ENCODE measurements at regions not wholly inside any gene's neighbourhood (a gene's known extent, or its start where the extent isn't known, plus 50 kb on each side); places are given as distances from the start of the nearest gene placed in this dataset.
"Not testable (repeated sequence)": the region's sequence is repeated elsewhere in the genome, so short reads cannot be mapped to it uniquely, and the experiment has no call there.

DNA sequence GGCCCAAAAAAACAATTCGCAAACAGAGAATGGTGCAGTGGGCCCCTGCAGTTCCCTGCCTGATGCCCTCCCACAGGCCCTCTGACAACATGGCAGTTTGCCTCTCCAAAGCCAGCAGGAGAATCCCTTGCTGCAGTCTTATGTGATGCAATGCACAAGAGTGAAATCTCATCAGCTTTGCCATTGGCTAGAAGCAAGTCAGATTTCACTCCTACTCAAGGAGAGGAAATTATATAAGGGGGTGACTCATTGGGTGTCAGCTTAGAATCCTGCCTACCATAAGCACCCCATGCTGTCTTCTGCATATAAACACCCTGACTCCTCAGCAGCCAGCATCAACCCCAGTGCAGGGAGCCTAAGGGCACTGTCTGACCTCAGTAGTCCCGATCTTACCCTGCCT, 157.3 kb upstream of the LDB2 start:
- DNase-seq, result no peak

DNA sequence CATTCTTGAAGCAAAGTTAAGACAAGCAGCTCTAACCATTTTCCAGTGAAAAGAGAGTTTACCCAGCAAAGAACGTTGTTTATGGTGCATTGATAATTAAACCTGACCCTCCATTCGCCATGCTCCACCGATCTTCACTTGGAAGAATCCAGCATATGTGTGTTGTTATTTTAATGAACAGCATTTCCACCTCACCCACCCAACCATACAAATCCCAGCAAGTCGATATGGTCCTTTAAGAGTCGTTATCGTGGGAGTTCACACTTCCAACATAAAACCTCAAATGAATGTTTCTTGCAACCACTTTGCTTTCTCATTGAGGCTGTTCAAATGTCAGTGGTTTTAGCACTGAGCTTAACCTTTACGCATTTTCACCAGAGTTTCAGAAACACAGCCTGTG, 147.4 kb upstream of the LDB2 start:
- DNase-seq, result no peak

DNA sequence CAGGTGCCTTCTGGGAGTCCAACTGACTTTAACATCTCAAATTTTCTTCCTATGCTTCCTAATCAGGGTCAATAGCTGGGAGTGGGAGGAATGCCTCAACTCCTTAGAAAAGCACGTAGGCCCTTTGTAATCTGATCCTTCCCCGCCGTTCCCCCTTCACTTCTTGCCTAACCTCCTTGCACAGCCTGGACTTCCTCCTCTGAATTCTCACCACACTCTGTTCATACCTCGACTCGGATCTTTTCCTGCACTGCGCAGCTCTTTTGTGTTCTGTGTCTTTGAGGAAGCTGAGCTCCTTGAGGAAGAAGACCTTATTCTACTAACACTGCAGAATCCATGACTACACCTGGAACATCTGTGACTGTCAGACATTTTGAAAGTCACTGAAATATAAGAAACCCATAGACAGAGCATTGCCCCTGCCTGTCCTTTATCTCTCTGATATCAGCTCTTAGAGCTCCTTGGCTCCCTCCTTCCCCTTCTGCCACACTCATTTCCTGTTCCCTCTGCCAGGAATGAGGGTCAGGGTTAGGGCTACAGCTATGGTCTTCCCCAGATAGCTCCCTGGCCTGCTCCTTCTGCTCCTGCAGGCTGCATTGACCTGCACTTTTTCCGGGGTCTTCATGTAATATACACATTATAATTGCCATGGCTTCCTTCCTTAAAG, 140.2 kb upstream of the LDB2 start:
- no peak for DNase-seq

DNA sequence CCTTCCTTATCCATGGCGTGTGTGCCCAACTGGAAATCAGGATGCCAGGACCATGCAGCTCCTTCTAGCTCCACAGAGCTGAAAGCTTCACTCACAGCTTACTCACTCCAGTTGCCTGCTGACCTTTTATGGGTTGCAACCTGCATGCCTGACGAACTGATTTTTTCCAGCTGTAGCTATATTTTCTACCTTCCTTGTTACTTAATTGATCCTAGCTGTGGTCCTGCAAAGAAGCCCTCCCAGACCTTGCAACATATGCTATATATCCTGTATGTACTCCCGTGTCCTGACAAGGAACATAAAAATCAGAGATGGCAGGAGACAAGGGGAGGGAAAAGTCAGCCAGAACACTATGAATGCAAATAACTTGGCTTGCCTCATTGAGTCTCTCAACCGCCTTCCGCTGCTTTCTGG, 135.3 kb upstream of the LDB2 start:
- no peak for DNase-seq

DNA sequence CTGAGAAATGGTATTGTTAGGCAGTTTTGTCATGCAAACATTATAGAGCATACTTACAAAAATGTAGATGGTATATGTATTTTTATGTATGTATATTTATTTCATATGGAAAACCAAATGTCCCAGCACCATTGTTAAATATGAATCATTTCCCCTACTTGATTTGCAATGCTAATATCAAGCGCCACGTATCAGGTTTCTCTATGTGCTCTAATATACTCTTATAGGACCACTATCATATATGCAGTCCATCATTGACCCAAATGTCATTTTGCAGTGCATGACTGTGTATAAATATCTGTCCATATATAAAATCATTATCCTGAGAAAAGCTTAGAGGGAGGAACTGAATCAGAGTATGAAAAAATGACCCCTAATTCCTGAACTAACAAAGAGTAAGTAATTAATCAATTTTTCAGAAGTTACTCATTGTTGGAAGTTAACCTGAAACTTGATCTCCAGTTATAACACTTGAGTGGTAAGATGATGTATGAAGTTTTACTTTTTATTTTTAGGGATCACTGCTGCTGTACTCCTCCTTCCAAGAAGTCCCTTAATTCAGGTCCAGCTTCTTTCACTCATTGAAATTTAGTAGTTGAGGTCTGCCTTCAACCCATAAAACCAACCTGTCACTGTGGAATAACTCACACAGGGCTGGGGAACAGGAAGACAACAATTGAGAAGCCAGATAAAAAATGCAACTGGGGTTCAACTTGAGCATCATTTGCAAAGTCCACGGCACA, 134.8 kb upstream of the LDB2 start:
- no peak for DNase-seq

DNA sequence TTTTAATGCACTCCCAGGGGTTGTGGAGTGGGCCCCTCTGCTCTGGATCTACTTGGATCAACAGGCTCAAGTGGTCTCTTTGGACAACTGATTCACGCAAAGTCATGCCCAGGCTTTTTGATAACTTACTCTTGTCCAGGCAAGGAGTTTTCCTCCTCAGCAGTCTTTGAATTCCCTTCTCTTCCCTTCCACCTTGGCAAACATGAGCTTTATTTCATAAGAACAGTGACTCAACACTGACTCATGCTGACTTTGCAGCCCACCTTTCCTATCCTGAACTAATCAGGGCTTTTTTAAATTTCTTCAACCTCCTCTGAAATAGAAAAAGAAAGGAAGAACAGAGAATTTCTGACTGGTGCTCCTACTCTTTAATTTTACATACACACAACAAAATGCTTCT, 132.1 kb upstream of the LDB2 start:
- DNase-seq, result no peak

DNA sequence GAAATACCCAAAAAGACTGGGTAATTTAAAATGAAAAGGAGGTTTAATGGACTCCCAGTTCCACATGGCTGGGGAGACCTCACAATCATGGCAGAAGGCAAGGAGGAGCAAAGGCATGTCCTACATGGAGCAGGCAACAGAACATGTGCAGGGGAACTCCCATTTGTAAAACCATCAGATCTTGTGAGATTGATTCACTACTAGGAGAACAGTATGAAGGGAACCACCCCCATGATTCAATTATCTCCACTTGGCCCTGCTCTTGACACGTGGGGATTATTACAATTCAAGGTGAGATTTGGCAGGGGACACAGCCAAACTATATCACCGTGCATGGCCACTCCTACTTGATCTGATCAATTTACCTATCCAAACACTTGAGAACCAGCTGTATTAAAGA, 131.5 kb upstream of the LDB2 start:
- no peak for DNase-seq

DNA sequence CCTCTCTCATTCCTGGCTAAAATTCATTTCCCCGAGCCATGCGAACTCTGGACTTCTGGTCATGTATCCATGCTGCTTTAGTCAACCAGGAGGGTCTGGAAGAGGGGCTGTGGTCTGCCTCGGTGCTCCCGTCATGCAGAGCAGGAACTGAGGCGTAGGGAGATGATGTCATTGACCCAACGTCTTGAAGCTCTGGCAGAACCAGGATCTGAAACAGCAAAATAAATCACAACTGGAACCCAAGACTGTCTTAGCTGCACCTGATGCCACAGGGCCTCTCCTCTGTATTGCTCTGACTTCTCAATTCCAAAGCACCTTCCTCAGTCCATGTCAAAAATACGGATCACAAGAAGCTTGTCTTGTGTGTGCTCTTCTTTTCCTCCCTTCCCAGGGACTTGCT, 131.0 kb upstream of the LDB2 start:
- DNase-seq, result no peak

DNA sequence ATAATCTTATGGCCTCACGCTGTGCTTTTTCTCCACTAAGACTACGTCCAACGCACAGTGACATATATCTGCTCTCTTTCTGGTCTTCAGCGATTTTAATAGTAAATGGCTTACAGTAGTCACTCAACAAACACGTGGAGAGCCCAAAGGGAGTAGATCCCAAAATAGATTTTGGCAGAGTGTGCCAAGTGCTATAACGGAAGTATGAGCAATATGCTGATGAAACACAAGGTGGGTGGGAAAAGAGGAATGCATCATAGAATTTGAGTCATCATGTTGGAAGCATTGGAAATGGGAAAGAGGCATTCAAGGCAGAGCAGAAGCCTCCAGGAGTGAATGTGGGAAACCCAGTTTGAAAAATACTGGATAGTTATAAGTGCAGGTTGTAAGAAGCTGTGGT, 129.1 kb upstream of the LDB2 start:
- DNase-seq, result no peak

DNA sequence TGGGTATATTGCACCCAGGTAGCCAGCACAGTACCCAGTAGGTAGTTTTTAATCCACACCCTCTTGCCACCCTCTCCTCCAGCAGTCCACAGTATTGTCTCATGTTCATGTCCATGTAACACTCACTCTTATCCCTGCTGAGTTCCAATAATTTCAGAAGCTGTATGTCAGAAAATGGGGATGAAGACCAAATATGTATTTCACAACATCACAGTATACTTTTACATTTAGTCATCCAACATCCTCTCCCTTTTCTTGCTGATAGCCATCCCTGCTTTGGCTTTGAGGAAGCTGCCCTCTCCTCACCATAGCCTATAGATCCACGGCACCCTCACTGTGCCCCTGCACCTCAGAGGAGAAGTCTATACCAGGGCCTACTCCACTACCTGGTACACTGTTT, 126.0 kb upstream of the LDB2 start:
- DNase-seq, result no peak

DNA sequence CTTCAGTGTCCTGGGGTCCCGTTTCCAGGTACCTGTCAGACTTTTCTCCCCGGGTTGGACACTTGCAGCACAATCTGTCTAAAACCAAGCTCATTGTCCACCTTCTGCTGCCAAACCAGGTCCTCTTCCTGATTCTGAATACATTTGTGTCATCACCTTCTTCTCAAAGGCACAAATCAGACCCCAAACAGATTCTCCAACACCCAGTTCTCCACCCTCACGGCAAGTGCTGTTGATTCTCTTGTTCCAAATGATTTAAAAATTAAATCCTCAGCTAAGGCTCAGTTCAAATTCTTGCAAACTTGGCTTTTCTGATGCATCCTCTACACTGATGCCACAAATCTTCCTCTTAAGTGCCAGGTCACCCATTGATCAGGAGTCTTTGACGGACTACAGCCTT, 122.5 kb upstream of the LDB2 start:
- DNase-seq, result no peak

DNA sequence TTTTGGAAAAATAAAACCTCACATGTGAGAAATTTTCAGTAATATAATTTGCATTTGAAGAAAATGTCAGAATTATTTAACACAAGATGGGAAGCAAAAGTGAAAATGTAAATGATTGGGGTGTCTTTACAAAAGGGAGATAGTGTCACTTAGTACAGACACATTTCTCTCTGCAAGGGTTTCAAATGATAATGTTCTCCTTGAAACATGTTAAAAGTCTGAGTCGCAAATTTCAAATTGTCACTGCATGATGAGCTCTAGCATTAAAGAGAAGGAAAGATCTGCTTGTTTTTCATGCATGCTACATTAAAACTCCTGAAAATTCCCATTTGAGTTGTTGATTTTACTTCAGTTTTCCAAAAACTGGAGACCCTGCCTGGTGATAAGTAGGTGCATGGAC, 122.0 kb upstream of the LDB2 start:
- DNase-seq, result no peak

DNA sequence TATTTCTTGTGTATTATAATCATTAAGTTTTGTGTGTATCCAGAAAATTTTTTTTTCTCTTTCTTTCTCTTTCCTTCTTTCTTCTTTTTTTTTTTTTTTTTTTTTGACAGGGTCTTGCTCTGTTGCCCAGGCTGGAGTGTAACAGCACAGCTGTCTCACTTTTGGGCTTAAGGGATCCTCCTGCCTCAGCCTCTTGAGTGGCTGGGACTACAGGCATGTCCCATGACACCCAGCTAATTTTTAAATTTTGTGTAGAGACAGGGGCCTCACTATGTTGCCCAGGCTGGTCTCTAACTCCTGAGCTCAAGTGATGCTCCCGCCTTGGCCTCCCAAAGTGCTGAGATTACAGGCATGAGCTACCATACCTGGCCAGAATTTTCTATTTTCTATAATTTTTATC, 120.2 kb upstream of the LDB2 start:
- DNase-seq, result not testable (repeated sequence)

DNA sequence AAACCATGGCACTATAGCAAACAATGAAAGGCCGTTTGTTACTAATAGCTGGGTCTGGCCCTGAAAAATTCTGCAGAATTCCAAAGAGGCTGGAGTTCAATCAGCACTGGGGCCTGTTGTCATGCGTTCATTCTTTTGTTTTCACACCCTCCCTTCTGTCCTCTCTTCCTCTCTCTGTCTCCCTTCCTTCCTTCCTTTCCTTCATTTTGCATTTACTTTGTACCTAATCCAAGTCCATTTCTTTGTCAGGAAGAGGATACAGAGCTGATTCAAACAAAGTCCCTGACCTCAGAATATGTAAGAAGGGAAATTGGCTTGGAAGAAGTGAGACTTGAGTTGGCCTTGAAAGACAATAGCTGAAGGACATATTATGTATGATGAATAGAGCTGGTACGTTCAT, 119.6 kb upstream of the LDB2 start:
- no peak for DNase-seq

DNA sequence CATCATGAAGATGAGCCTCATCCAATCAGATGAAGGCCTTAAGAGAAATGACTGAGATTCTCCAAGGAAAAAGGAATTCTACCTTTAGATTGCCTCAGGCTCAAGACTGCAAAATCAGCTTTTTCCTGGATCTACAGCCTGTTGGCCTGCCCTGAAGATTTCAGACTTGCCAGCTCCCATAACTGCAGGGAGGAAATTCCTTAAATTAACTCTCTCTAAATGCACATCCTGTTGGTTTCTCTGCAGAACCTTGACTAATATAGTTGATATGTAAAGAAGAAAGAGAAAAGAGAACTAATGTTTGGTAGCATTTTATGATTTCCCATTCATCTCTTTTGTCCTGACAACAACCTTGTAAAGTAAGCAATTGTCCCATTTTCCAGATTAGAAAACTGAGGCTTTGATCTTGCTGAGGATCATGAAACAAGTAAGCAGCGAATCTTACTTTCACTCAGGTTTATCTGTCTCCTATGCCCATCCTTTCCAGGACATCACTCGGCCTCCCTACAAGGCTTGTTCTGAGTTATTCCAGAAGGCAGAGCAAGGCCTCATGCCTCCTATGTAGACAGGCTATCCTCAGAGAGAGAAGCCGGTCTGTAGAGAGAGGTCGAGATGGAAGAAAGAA, 115.0 kb upstream of the LDB2 start:
- no peak for DNase-seq

DNA sequence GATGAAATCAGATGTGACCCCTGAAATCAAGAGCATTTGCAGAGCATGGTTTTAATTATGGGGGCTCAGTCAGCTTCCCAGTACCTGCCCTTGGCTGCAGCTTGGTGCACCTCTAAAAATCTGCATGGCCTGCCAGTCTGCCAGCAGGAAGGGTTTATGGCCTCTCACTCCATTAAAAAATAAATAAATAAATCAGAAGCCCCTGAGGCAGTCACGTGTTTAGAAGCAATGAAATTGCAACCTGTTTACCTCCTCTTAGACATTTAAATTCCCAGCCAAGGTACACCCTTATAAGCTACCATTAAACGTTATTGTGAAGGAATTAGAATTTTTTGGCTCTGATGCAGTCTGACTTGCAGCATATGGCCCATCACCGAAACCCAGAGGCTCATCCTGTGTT, 114.0 kb upstream of the LDB2 start:
- no peak for DNase-seq

DNA sequence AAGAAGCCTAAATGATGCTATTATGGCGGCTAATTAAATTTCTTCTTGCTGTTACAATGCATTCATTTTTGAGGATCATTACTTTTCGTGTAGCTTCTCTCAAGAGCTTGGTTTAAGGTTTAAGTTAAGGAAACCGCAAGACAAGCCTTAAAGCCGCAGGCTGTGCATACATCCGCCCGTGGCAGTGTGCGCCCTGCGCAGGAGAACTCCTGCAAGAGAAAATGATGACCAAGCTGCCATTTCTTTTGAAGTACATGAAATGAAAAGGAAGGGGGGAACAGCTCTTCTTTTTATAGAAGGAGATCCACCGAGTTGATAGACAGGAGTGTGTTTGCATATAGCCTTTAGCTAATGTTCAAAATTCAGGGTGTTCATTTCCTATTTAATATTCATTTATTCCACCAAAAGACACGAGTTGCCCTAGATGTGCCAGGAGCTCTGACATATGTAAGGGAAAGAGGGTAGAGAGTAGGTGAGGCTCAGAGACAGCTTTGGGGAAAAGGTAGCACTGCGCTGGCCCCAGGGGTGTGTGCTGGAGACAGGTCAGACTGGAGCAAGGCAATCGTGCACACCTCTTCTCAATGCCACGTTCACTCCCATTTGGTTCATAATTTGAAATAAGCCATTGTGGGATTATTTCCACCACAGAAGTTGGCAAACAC, 112.1 kb upstream of the LDB2 start:
- DNase-seq, result no peak

DNA sequence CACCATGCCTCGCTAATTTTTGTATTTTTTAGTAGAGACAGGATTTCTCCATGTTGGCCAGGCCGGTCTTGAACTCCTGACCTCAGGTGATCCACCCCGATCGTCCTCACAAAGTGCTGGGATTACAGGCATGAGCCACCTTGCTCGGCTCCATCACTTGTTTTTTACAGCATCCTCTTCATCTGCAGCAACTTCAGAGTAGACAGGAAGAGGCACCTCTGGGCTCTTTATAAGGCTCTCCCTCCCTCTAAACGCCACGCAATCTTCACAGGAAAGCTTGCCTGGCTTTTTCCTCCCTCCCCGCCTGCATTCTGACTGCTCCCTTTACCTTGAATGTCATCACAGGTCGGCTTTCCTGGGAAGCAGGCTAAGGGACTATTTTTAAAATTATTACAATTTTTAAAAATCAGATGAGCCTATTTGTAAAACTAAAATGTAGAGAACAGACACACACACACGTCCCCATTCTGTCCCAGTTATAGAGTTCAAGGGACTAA, 111.5 kb upstream of the LDB2 start:
- no peak for DNase-seq

DNA sequence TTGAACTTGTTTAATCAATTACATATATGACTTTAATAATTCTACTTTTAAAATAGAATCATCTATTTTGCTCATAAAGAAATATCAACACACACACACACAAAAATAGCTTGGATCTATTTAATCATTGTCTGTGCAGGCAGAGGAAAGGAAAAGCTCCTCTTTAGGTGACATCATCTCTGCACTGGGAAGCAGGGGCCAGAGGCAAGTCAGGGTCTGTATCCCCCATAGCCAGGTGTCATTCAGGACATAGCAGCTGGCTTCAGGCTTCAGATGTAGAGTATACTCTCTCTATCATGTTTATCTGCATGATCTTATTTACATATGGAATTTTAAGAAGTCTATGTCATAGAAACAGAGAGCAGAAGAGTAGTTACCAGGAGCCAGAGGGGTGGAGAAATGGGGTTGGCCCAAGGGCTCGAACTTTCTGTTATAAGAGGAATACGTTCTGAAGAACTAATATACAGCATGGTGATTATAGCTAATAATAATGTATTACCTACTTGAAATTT, 110.4 kb upstream of the LDB2 start:
- DNase-seq, result no peak

DNA sequence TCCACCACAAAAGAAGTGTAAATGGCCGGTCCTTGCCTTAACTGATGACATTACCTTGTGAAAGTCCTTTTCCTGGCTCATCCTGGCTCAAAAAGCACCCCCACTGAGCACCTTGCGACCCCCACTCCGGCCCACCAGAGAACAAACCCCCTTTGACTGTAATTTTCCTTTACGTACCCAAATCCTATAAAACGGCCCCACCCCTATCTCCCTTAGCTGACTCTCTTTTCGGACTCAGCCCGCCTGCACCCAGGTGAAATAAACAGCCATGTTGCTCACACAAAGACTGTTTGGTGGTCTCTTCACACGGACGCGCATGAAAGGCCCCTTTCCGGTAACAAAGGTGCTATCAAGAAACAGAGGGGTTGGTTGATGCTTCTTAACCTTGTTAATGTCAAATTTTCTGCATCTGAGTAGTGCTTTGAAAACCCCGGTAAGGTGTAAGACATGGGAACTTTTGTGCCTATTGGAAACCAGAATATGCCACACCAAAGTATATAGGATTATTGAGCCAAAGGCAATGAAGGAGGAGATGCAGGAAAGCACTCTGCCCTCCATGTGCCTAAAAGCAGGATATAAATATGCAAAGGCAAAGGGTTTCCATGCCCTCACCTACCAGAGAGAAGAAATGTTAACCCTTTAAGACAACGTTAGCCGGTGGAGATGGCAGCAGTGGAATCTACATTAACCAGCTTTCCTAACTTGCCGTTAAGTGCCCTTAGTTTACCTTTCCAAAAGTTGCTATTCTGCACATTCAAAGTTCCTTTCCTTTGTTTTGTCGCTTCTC, 105.4 kb upstream of the LDB2 start:
- DNase-seq, result not testable (repeated sequence)

DNA sequence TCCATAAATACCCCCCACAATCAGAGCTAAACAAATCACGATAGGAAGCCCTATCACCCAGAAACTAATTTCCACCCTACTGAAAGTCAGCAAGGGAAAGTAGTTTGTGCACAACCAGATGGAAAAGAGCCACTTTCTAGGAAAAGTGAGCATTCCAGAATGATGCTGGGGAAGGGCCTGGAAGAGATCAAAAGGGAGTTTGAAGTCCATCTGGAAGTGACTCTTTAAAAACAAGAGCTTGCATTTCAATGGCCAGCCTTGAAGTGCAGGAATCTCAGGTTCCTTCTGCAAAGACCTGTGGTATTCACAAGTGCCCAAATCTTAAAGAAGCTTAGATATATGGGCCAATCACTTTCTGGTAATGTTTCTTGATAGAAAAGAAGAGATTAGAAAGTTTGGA, 97.0 kb upstream of the LDB2 start:
- no peak for DNase-seq

DNA sequence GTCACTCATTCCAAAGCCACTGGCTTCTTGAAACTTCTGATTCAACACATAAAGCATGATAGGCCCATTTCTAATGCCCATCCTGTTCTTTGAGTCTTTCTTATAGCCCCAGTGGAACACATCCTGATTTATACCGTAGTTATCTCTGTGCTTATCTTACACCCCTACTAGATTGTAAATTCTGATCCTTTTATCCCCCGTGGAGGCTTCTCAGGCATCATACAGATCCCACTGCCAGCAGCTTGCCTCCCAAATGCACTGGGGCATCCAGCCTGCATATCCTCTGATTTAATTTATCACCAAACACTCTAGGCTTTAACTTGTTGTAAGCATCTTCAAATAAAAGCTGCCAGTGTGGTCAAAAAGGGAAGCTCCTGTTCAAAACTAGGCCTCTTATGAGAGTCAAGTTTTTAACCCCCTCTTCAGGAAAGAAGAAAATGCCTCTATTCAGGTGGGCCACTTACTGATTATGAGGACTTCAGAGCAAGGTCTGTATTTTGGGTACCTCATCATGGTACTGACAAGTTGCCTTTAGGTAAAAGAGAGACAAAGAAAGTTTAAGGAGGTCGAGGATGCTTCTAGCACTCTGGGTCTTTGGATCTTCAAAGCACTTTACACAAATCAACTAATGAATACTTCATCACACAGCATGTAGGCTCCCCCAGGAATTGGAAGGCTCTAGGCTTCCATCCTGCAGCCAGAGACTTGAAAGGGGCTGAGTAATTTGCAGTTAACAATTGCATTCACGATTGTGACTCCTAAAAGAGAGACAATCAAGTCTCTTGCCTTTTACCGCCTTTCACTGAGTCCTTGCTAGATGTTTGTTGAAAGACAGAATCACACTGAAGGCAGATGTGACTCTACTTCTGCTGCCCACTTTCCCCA, 95.8 kb upstream of the LDB2 start:
- no peak for DNase-seq
